HCT116 (cell line): ENCODE measurements at regions not wholly inside any gene's neighbourhood (a gene's known extent, or its start where the extent isn't known, plus 50 kb on each side); places are given as distances from the start of the nearest gene placed in this dataset.

Source experiments
- ATAC-seq: fragments of 200-7000 bp; cut with Tn5 transposase; 2 replicates; pipeline ENCODE4 v1.9.1; 2020; ENCODE audit warnings: mild to moderate bottlenecking, moderate library complexity
- BruUV-seq: library from RNA; stranded (reverse); fragments of 400-500 nt; replicated peaks from 2 replicates; lab custom pipeline; 2021; lab: Mats Ljungman, UMichigan
- CTCF ChIA-PET: fragments of 300-600 bp; sonication (Branson Sonifier 250); formaldehyde crosslinking; loops from one replicate; lab custom pipeline; 2021; ENCODE audit warnings: antibody characterized with exemption; lab: Charles Lee
- POLR2A ChIA-PET: fragments of 300-600, 350-600 bp; sonication (Branson Sonifier 250); formaldehyde crosslinking; loops from one replicate; lab custom pipeline; 2021; ENCODE audit warnings: antibody characterized with exemption; lab: Charles Lee
- RAD21 ChIA-PET, 2 experiments: fragments of 300-600 bp; sonication (Branson Sonifier 250); formaldehyde crosslinking; loops; one replicate each; lab custom pipeline; 2023; ENCODE audit warnings: low total read pairs in 2 of 2; ENCODE audit not compliant: uncharacterized antibody in 2 of 2, unreplicated experiment in 2 of 2, low non-redundant PET in 1 of 2; lab: Charles Lee
- DNase-seq: peaks from one replicate; pipeline ENCODE4 v3.0.0-alpha.2; 2010; ENCODE audit warnings: low read depth, low spot score
- H2AFZ ChIP-seq: fragments of 200-600 bp; shearing (Covaris generic), sonication (generic); 2 replicates; pipeline ENCODE4 v1.6.1; 2017; ENCODE audit warnings: low read depth, mixed run types, mixed read lengths, antibody characterized with exemption, low read length; ENCODE audit not compliant: poor library complexity, severe bottlenecking
- H3K27ac ChIP-seq: 2 replicates; pipeline ENCODE4 v1.5.1; 2012; ENCODE audit warnings: low read depth, low read length
- H3K27me3 ChIP-seq: fragments of 200-600 bp; sonication (generic); 2 replicates; pipeline ENCODE4 v1.6.1; 2016; ENCODE audit warnings: mixed run types, low read length, mixed read lengths; ENCODE audit not compliant: insufficient read depth
- H3K36me3 ChIP-seq, 2 experiments: fragments of 200-500 bp in 1 of 2; fragments of 200-600 bp in 1 of 2; sonication (Bioruptor generic) in 1 of 2; sonication (generic) in 1 of 2; 2 replicates each; pipeline versions ENCODE4 v1.5.1 to v1.6.1; 2014 to 2016; ENCODE audit warnings: low read length in 2 of 2, inconsistent platforms in 1 of 2, mixed read lengths in 1 of 2, mixed run types in 1 of 2; ENCODE audit not compliant: insufficient read depth in 2 of 2, control insufficient read depth in 1 of 2
- H3K4me1 ChIP-seq, 2 experiments: fragments of 200-600 bp in 1 of 2; sonication (generic) in 1 of 2; 2 replicates each; pipeline versions ENCODE4 v1.5.1 to v1.6.1; 2012 to 2017; ENCODE audit warnings: low read length in 2 of 2, inconsistent platforms in 1 of 2, mild to moderate bottlenecking in 1 of 2, mixed read lengths in 1 of 2, mixed run types in 1 of 2, moderate library complexity in 1 of 2; ENCODE audit not compliant: insufficient read depth in 2 of 2, control insufficient read depth in 1 of 2
- H3K4me2 ChIP-seq: fragments of 200-600 bp; sonication (generic); 2 replicates; pipeline ENCODE4 v1.6.1; 2017; ENCODE audit warnings: mixed run types, low read length, mixed read lengths
- H3K4me3 ChIP-seq, 2 experiments: fragments of 200-600 bp in 1 of 2; sonication (generic) in 1 of 2; replicated peaks in 1 of 2; 2 replicates each; pipeline ENCODE4 v1.5.1; 2011 to 2016; ENCODE audit warnings: low read length in 2 of 2, control low read depth in 1 of 2, low read depth in 1 of 2, mild to moderate bottlenecking in 1 of 2, mixed read lengths in 1 of 2, mixed run types in 1 of 2
- H3K79me2 ChIP-seq: fragments of 200-600 bp; sonication (generic); 2 replicates; pipeline ENCODE4 v1.6.1; 2017; ENCODE audit warnings: mild to moderate bottlenecking, mixed run types, low read length, moderate library complexity, mixed read lengths; ENCODE audit not compliant: insufficient read depth
- H3K9ac ChIP-seq: fragments of 200-600 bp; sonication (generic); 2 replicates; pipeline ENCODE4 v1.6.1; 2016; ENCODE audit warnings: low read length, mixed read lengths
- H3K9me2 ChIP-seq: fragments of 200-600 bp; sonication (generic), shearing (Covaris generic); 2 replicates; pipeline ENCODE4 v1.6.1; 2017; ENCODE audit warnings: mixed run types, mild to moderate bottlenecking, moderate library complexity; ENCODE audit not compliant: insufficient read depth
- H3K9me3 ChIP-seq, 2 experiments: fragments of 200-500 bp in 1 of 2; fragments of 200-600 bp in 1 of 2; sonication (Bioruptor generic) in 1 of 2; sonication (generic) in 1 of 2; 2 replicates each; pipeline ENCODE4 v1.6.1; 2014 to 2017; ENCODE audit warnings: low read length in 2 of 2, mixed read lengths in 2 of 2, inconsistent platforms in 1 of 2, low read depth in 1 of 2, mild to moderate bottlenecking in 1 of 2, mixed run types in 1 of 2, moderate library complexity in 1 of 2; ENCODE audit not compliant: control insufficient read depth in 1 of 2, insufficient read depth in 1 of 2
- H4K20me1 ChIP-seq: fragments of 200-600 bp; sonication (generic), shearing (Covaris generic); 2 replicates; pipeline ENCODE4 v1.6.1; 2017; ENCODE audit warnings: mixed run types, mild to moderate bottlenecking, moderate library complexity; ENCODE audit not compliant: insufficient read depth
- CBX3 ChIP-seq: IDR thresholded peaks from 2 replicates; pipeline ENCODE4 v1.6.1; 2012; ENCODE audit warnings: low read depth
- CEBPB ChIP-seq: IDR thresholded peaks from 2 replicates; pipeline ENCODE4 v1.6.1; 2012; ENCODE audit warnings: low read depth
- CTCF ChIP-seq, 3 experiments: fragments of 200-600 bp in 1 of 3; sonication (generic) in 1 of 3; IDR thresholded peaks in 2 of 3; conservative IDR thresholded peaks in 1 of 3; 2 replicates each; pipeline ENCODE4 v1.5.1; 2012 to 2017; ENCODE audit warnings: low read depth in 2 of 3, low read length in 2 of 3, antibody characterized with exemption in 1 of 3, borderline replicate concordance in 1 of 3, control low read depth in 1 of 3, mild to moderate bottlenecking in 1 of 3, mixed read lengths in 1 of 3, mixed run types in 1 of 3, moderate library complexity in 1 of 3; ENCODE audit not compliant: insufficient read depth in 1 of 3
- JUND ChIP-seq: IDR thresholded peaks from 2 replicates; pipeline ENCODE4 v1.6.1; 2012
- POLR2A ChIP-seq: IDR thresholded peaks from 2 replicates; pipeline ENCODE4 v1.7.0; 2011; ENCODE audit warnings: borderline replicate concordance; ENCODE audit not compliant: insufficient read depth, insufficient read length; ENCODE audit errors: extremely low read depth
- RAD21 ChIP-seq: IDR thresholded peaks from 2 replicates; pipeline ENCODE4 v1.6.1; 2012; ENCODE audit warnings: low read depth, mild to moderate bottlenecking
- SIN3A ChIP-seq: IDR thresholded peaks from 2 replicates; pipeline ENCODE4 v1.6.1; 2012; ENCODE audit warnings: low read depth
- SP1 ChIP-seq: IDR thresholded peaks from 2 replicates; pipeline ENCODE4 v1.6.1; 2012; ENCODE audit warnings: low read depth
- ZBTB33 ChIP-seq: IDR thresholded peaks from 2 replicates; pipeline ENCODE4 v1.6.1; 2011; ENCODE audit warnings: mild to moderate bottlenecking, low read length, moderate library complexity; ENCODE audit not compliant: insufficient replicate concordance; ENCODE audit errors: extremely low read depth
- ZFX ChIP-seq: fragments of 450-650 bp; IDR thresholded peaks from 2 replicates; pipeline ENCODE4 v1.6.1; 2017
- ZNF274 ChIP-seq: fragments of 200-500 bp; sonication (Bioruptor generic); IDR thresholded peaks from 2 replicates; pipeline ENCODE4 v1.6.1; 2014; ENCODE audit warnings: mild to moderate bottlenecking, low read depth, low read length, inconsistent platforms
- intact Hi-C: fragments of 100-400 bp; cut with micrococcal nuclease; formaldehyde crosslinking; loops from 2 replicates; pipeline ENCODE4 v1.10.0; 2022

- TF ChIP-seq CBX3 (no peak), SP1 (no peak), ZFX (no peak), POLR2A (no peak), RAD21 (no peak), CEBPB (no peak), SIN3A (no peak)
These were observed 84.8 kb upstream of the CRIM1 start (continued) for GRCh38 chr2:36270758-36271157.

GRCh38 chr2:36267194-36267593, 88.4 kb upstream of the CRIM1 start:
- no peak overlapping the region for H3K27ac ChIP-seq
- no peak overlapping the region for H3K9ac ChIP-seq
- ChIA-PET CTCF (no interaction called here), POLR2A (no interaction called here), RAD21 (no interaction called here)
- no peak overlapping the region for H3K4me3 ChIP-seq
- 0 out of 2 replicates have a peak, but pooled peaks cover 4% of the 10 kb centered on the region for H3K27me3 ChIP-seq
- H2AFZ ChIP-seq = no peak overlapping the region
- no peaks in the 10 kb centered on the region for H3K4me1 ChIP-seq
- H3K9me3 ChIP-seq = no peaks in the 10 kb centered on the region
- H3K36me3 ChIP-seq = no peaks in the 10 kb centered on the region
- H3K9me2 ChIP-seq = no peaks in the 10 kb centered on the region
- H3K4me2 ChIP-seq = no peak overlapping the region
- intact Hi-C loops = no loop called here
- H3K79me2 ChIP-seq = no peaks in the 10 kb centered on the region
- no peaks in the 10 kb centered on the region for H4K20me1 ChIP-seq
- ATAC-seq (no peak), DNase-seq (no peak)
- BruUV-seq = no TSS peak
- TF ChIP-seq CTCF (IDR thresholded peaks at IDR 0.05 in 2 of 3, conservative IDR thresholded peaks at IDR 0.05 in 1 of 3; ENCODE audit: borderline replicate concordance in 1 of 3, insufficient read depth in 1 of 3, low read depth in 2 of 3, low read length in 2 of 3) = no peak
- no peak for TF ChIP-seq JUND
- no peak for TF ChIP-seq ZNF274
- TF ChIP-seq ZBTB33 = no peak
